NCI-H2029 (cell line): ENCODE measurements at regions not wholly inside any gene's neighbourhood (a gene's known extent, or its start where the extent isn't known, plus 50 kb on each side); places are given as distances from the start of the nearest gene placed in this dataset.
"Not testable (repeated sequence)": the region's sequence is repeated elsewhere in the genome, so short reads cannot be mapped to it uniquely, and the experiment has no call there.

Experiments
- DNase-seq: peaks from one replicate; lab custom pipeline; 2025; lab: John Stamatoyannopoulos, UW

DNA sequence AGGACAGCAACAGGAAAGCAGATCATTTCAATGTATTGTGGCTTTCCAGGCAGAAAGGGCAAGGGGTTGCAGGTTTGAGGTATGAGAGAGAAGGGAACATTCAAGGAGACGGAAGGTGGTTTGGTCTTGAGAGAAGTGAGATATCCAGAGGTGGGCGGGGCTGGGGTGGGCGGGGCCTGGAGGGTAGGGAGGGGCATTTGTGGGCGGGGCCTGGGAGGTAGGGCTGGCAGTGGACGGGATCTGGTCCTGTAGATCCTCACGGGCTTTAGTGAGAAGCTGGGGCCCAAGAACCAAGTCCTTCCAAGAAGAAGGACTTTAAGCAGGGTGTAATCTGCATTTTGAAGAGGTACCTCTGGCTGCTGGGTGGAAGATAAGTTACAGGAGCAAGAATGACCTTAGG lies 199.2 kb downstream of the MN1 start:
- no peak for DNase-seq

- no peak for DNase-seq
Observed at GRCh38 chr22:27603111-27603799, 198.3 kb downstream of the MN1 start.

DNA sequence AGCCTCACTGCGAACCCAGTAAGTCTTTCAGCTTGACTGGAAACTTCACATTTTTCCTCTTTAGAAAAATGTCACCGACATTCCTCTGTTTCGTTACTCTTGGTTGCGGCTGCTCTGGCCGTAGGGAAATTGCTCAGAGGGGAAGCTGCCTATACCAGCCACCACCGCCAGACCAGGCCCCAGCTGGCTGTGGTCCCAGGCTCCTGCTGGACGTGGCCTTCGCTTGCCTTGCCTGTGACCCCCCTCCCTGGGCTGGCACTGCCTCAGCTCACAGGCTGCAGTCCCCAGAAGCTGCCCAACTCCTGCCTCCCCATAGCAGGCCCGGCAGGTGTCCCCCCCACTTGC lies 197.8 kb downstream of the MN1 start:
- DNase-seq = no peak

- DNase-seq = no peak
Observed at GRCh38 chr22:27605390-27605789, 196.2 kb downstream of the MN1 start.

- not testable (repeated sequence) for DNase-seq
Observed at GRCh38 chr22:27607750-27608149, 193.8 kb downstream of the MN1 start.

- DNase-seq = no peak
Observed at GRCh38 chr22:27609451-27609888, 192.1 kb downstream of the MN1 start.

DNA sequence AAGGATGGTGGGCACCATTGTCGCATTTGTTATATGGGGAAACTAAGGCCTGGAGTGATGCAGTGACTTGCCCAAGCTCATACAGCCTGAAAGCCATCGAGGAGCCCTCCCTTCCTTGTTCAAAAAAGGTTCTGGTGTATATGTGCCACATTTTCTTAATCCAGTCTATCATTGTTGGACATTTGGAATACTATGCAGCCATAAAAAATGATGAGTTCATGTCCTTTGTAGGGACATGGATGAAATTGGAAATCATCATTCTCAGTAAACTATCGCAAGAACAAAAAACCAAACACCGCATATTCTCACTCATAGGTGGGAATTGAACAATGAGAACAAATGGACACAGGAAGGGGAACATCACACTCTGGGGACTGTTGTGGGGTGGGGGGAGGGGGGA lies 191.4 kb downstream of the MN1 start:
- DNase-seq = not testable (repeated sequence)

GRCh38 chr22:27610863-27611786 lies 190.4 kb downstream of the MN1 start:
- DNase-seq = no peak

GRCh38 chr22:27612115-27612514 lies 189.4 kb downstream of the MN1 start:
- no peak for DNase-seq

DNA sequence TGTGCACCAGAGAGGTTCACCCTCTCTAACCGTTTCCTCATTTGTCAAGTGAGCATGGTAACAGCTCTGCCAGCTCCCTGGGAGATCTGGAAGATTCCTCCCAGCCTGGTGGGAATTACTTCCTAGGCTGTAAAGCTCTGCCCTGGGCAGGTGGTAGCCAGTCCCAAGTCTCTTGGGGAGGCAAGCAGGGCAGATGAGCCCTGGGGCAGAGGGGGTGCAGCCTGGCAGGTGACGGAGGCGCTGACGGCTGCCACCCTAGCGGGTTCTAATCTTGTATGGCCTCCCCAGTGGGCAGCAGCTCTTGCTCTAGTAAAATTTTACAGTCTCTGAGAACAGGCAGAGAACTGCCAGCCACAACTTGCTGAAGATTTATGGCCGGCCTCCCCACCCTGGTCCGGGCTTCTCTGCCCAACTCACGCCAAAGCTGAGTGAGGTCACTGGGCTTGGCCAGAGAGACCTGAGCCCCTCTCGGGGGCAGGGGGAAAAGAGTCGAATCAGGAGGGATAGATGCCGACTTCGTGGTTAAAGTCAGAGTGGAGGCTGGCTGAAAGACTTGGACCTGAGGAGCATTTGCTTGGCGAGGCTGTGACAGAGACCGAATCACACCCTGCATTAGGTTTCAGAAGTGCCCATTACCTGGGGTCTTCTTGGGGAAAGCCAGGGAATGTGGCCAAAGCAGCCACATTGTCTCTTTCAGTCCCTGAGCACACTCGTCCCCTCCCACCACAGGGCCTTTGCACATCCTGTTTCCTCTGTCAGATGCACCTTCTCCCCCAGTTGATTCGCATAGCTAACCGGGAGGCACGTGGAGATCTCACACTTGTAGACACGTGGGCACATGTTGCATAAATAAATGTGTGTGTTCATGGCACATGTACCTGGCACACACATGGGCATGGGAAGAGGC lies 188.2 kb downstream of the MN1 start:
- DNase-seq = no peak

DNA sequence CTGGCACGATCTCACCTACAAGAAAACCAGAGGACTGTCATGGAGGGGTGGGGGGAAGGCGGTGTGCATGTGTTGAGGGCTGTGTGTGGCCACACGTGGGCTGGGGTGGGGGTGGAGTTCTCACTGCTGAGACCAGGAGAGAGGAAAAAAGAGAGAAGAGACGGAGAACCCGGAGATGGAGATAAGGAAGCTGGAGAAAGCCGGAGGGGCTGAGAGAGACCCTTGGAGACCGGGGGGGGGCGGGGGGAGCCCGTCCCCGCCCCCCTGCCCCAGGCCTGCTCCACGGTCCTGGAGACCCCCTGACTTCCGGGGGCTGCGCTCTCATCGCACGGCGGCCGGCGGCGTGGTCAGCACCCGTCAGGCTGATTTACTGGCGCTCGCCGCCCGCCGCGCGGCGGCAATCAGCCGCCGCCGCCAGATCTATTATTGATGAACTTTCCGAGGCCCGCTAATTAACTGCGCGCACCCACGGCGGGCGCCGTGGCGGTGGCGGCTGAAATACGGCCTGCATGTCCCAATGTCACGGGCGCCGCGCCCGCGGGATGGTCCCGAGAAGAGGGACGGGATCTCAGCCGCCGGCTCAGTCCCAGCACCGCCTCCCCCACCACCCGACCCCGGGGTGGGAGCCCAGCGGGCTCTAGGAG lies 187.4 kb downstream of the MN1 start:
- DNase-seq = no peak

DNA sequence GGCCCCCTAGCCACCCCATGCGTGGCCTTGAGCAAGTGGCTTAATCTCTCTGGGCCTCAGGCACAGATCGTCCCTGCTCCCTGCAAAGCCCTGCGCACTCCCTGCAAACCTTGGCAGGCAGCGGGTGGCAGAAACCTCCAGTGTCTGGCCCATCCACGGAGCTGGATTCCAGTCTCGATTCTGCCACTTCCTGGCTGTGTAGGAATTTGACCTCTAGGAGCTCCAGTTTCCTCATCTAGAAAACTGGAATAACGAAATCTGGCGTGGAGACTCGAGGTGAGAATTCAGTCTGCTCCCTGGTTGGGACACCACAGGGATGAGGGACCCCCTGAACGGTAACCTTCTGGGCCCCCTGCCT lies 186.9 kb downstream of the MN1 start:
- DNase-seq = no peak

- DNase-seq = no peak
Observed at GRCh38 chr22:27615408-27615807, 186.1 kb downstream of the MN1 start.

- no peak for DNase-seq
Observed at GRCh38 chr22:27616033-27616432, 185.5 kb downstream of the MN1 start.

DNA sequence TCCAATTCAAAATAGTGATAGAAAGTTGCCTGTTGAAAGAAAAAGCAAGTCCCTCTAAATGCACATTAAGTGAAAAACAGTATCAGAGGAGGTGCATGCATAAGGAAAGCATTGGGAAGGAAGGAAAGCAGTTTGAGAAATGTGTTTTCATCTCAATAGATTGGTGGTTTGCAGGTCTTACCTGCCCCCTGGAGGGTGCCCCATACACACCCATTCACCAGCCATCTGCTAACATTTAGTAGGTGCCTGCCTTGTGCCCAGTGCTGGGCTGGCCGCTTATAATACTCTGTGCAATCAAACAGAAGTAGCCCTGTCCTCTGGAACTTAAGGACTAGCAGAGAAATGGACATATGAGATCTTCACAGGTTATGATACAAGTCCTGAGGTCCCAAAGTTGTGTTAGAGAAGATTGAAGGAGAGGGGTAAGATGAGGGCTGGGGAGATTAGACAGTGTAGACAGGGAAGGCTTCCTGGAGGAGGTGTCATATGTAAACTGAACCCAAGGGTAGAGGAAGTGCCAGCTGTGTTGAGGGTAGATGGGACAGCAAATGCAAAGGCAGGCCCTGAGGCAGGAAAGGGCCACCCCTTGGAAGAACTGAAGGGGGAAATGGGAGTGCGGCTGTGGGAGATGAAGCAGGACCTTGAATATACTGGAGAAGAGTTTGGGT lies 184.2 kb downstream of the MN1 start:
- DNase-seq = no peak

DNA sequence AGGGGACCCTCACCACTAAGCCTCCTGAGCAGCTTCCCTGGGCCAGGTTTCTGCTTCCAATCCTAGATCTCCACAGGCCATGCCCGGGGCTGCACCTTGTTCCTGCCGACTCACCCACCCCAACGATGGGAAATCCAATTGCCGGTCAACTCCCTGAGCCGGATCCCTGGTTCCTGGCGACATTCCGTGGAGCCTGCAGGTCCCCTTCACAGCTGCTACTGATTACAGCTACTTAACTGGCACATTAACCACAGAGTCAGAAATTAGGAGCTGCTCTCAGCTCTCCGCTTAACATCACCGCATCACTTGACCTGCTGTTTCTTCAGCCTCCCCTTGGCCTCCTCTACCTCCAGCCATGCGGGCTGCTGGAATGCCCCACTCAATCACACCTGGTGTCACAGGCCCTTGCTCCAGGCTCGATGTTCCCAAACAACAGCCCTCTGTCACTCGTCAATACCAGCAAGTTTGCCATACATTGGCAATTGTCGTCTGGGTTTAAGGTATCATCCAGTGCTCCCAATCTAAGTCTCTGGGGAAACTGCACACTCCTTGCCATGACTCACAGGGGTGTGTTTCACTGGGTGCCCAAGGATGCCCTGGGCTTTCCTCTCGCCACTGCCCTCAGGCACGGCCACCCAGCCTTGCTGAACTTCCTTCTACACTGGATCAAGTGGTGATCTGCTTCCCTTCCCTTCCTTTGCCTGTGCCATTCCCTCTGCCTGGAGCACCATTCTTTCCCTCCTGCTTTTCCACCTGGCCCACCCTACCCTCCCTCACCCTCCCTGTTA lies 181.0 kb downstream of the MN1 start:
- no peak for DNase-seq

DNA sequence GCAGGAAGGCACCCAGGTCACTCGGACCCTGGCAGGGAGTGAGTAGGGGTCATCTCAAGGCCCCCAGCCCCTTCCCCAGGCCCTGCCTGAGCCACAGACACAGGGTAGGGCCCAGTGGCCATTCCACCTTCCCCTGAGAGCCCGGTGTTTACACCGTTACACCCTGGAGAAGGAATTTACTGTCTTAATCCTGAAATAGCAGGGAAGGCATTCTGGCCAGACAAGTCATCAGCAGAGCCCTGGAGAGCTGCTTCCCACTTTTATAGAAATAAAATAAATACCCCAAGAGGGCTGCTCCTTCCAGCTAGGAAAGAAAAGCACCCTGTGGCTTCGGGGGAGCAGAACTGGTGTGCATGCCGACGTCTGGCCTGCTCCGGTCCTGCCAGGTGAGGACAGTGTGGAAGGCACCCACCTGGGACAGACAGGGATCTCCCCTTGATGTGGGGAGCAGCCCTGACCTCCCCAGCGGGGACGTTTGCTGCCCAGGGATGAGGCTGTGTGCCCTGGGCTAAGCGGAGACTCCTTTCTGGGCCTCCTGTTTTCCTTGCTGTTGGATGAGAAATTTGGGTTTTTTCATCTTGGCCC lies 180.0 kb downstream of the MN1 start:
- DNase-seq = no peak

DNA sequence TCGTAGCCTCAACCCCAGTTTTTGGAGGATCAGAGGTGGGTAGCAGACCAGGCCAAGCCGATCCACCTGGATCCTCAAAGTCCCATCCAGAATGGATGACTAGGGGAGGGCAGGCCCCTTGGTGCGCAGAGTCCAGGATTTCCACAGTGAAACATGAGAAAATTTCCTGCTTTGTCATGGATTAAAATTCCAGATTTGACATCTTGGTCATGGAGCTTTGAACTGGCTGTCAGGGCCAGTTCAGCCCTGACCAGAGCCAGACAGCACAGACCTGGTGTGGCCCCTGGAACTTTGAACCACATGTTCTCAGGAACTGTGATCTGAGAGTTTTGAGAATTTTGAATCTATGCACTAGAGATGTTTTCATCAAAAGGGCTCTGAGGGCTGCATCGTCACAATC lies 177.5 kb downstream of the MN1 start:
- DNase-seq = no peak

- no peak for DNase-seq
Observed at GRCh38 chr22:27624705-27625104, 176.9 kb downstream of the MN1 start.
